Right lobe of liver (tissue), 6 donors: ENCODE measurements at regions not wholly inside any gene's neighbourhood (a gene's known extent, or its start where the extent isn't known, plus 50 kb on each side); places are given as distances from the start of the nearest gene placed in this dataset.
A peak's percentile ranks its signal among the peaks of the same experiment; 100 is the strongest.

Source experiments
- ATAC-seq, 4 donors: fragments of 200-7000 bp; cut with Tn5 transposase; one replicate each; pipeline ENCODE4 v1.9.1; 2020; ENCODE audit warnings: mild to moderate bottlenecking in 4 of 4, moderate library complexity in 4 of 4
- DNase-seq, 3 donors: peaks; one replicate each; pipeline ENCODE4 v3.0.0-alpha.2; 2020
- H3K27ac ChIP-seq, 3 donors: fragments of 200-600 bp; one replicate each; pipeline ENCODE4 v1.8.0; 2022
- H3K27me3 ChIP-seq, 2 donors: fragments of 200-600 bp; one replicate each; pipeline ENCODE4 v1.8.0; 2022
- H3K36me3 ChIP-seq, 4 donors: fragments of 200-600 bp; sonication (generic) in 1 of 4; one replicate each; pipeline versions ENCODE4 v1.5.1 to v1.8.0; 2017 to 2022; ENCODE audit warnings: control low read depth in 1 of 4
- H3K4me1 ChIP-seq, 4 donors: fragments of 200-600 bp; sonication (generic) in 1 of 4; one replicate each; pipeline versions ENCODE4 v1.5.1 to v1.8.0; 2017 to 2022; ENCODE audit warnings: control low read depth in 1 of 4
- H3K4me3 ChIP-seq, 3 donors: fragments of 200-600 bp; one replicate each; pipeline ENCODE4 v1.8.0; 2022
- H3K9me3 ChIP-seq, 4 donors: fragments of 200-600 bp; sonication (generic) in 1 of 4; one replicate each; pipeline versions ENCODE4 v1.5.1 to v1.8.0; 2017 to 2022; ENCODE audit warnings: control low read depth in 1 of 4
- POLR2A ChIP-seq: fragments of 450-650 bp; IDR thresholded peaks from one replicate; pipeline ENCODE4 v1.6.1; 2017; ENCODE audit warnings: antibody characterized with exemption, mild to moderate bottlenecking
- WGBS: methylation state at CpG from one replicate; pipeline ENCODE4 v1.1.6; 2018; ENCODE audit warnings: low coverage, low lambda C conversion rate; ENCODE audit not compliant: insufficient coverage; ENCODE audit errors: missing lambda C conversion rate; 5-methylcytosine and 5-hydroxymethylcytosine counted together
- intact Hi-C, 2 donors: fragments of 100-400 bp; cut with DNase I; formaldehyde crosslinking; loops; one replicate each; pipeline versions ENCODE4 v1.11.2 to v1.14.1; 2022
- TF ChIP-seq, protein P1 (sequence below), 4 donors: fragments of 200-600 bp in 3 of 4; fragments of 450-650 bp in 1 of 4; IDR thresholded peaks; one replicate each; pipeline versions ENCODE4 v1.5.1 to v1.8.0; 2016 to 2022; ENCODE audit warnings: antibody characterized with exemption in 4 of 4, mild to moderate bottlenecking in 2 of 4
- donor health status: DM: no; HTN: yes; CAD: no.
- donor health status: DM: no; HTN: no; CAD: no.
- donor health status: DM: no; HTN: no; CAD: no.
- donor health status: DM: no; HTN: yes; CAD: no.
- donor health status: DM: no; HTN: yes; CAD: no.

GRCh38 chr9:6068983-6069382, 53.6 kb upstream of the RANBP6 start:
- no peaks in the 10 kb centered on the region for H3K27me3 ChIP-seq
- H3K27ac ChIP-seq = no peak overlapping the region
- no peak for TF ChIP-seq POLR2A
- intact Hi-C loops = no loop called here
- H3K36me3 ChIP-seq = no peaks in the 10 kb centered on the region
- no peaks in the 10 kb centered on the region for H3K4me1 ChIP-seq
- DNase-seq (no peak), ATAC-seq (peak; percentile 53 to 84 (median 72))
- H3K4me3 ChIP-seq = no peak overlapping the region
- no peaks in the 10 kb centered on the region for H3K9me3 ChIP-seq

- H3K36me3 ChIP-seq = no peaks in the 10 kb centered on the region
- no peak for ATAC-seq
- H3K4me3 ChIP-seq = no peak overlapping the region
- intact Hi-C loops = no loop called here
- TF ChIP-seq POLR2A = no peak
- TF ChIP-seq, protein P1, sequence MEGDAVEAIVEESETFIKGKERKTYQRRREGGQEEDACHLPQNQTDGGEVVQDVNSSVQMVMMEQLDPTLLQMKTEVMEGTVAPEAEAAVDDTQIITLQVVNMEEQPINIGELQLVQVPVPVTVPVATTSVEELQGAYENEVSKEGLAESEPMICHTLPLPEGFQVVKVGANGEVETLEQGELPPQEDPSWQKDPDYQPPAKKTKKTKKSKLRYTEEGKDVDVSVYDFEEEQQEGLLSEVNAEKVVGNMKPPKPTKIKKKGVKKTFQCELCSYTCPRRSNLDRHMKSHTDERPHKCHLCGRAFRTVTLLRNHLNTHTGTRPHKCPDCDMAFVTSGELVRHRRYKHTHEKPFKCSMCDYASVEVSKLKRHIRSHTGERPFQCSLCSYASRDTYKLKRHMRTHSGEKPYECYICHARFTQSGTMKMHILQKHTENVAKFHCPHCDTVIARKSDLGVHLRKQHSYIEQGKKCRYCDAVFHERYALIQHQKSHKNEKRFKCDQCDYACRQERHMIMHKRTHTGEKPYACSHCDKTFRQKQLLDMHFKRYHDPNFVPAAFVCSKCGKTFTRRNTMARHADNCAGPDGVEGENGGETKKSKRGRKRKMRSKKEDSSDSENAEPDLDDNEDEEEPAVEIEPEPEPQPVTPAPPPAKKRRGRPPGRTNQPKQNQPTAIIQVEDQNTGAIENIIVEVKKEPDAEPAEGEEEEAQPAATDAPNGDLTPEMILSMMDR (IDR thresholded peaks at IDR 0.05) = no peak
- WGBS = 90% methylated on average over 2 of the region's 2 CpGs
- H3K4me1 ChIP-seq = no peaks in the 10 kb centered on the region
- H3K27me3 ChIP-seq = no peaks in the 10 kb centered on the region
- no peak for DNase-seq
- H3K27ac ChIP-seq = no peak overlapping the region
- H3K9me3 ChIP-seq = no peaks in the 10 kb centered on the region
Measured at GRCh38 chr9:6067426-6067825, 52.0 kb upstream of the RANBP6 start.
